HG03460 (cell line): ENCODE measurements at regions not wholly inside any gene's neighbourhood (a gene's known extent, or its start where the extent isn't known, plus 50 kb on each side); places are given as distances from the start of the nearest gene placed in this dataset.

Experiments used
- ATAC-seq: cut with Tn5 transposase; IDR thresholded peaks from one replicate; pipeline ENCODE4 v1.9.1; 2021; ENCODE audit not compliant: unreplicated experiment

GRCh38 chr2:4134551-4135550 lies 431.5 kb downstream of the DCDC2C start:
- ATAC-seq: no peak

- no peak for ATAC-seq
Observed at GRCh38 chr2:4135765-4136164, 432.4 kb downstream of the DCDC2C start.

GRCh38 chr2:4139316-4139715 lies 435.9 kb downstream of the DCDC2C start:
- ATAC-seq: no peak

GRCh38 chr2:4139731-4140130 lies 436.4 kb downstream of the DCDC2C start:
- no peak for ATAC-seq

GRCh38 chr2:4140281-4140970 lies 437.1 kb downstream of the DCDC2C start:
- ATAC-seq: no peak

GRCh38 chr2:4144731-4145130 lies 441.4 kb downstream of the DCDC2C start:
- ATAC-seq: no peak

- no peak for ATAC-seq
Observed at GRCh38 chr2:4151521-4151920, 448.1 kb downstream of the DCDC2C start.

GRCh38 chr2:4152051-4152450 lies 448.7 kb downstream of the DCDC2C start:
- ATAC-seq: no peak

GRCh38 chr2:4168834-4169233 lies 465.5 kb downstream of the DCDC2C start:
- ATAC-seq: no peak

GRCh38 chr2:4174796-4175195 lies 471.4 kb downstream of the DCDC2C start:
- ATAC-seq: no peak

GRCh38 chr2:4175343-4175742 lies 472.0 kb downstream of the DCDC2C start:
- no peak for ATAC-seq

- ATAC-seq: no peak
Observed at GRCh38 chr2:4180631-4181030, 477.3 kb downstream of the DCDC2C start.

GRCh38 chr2:4181062-4181461 lies 477.7 kb downstream of the DCDC2C start:
- ATAC-seq: no peak

GRCh38 chr2:4188561-4188960 lies 485.2 kb downstream of the DCDC2C start:
- ATAC-seq: no peak

GRCh38 chr2:4190548-4190947 lies 487.2 kb downstream of the DCDC2C start:
- no peak for ATAC-seq

- ATAC-seq: no peak
Observed at GRCh38 chr2:4192119-4192518, 488.7 kb downstream of the DCDC2C start.

GRCh38 chr2:4214444-4215205 lies 511.2 kb downstream of the DCDC2C start:
- ATAC-seq: no peak

- ATAC-seq: no peak
Observed at GRCh38 chr2:4217737-4218136, 514.4 kb downstream of the DCDC2C start.

GRCh38 chr2:4219101-4219500 lies 515.7 kb downstream of the DCDC2C start:
- no peak for ATAC-seq

GRCh38 chr2:4219571-4219970 lies 516.2 kb downstream of the DCDC2C start:
- ATAC-seq: no peak

GRCh38 chr2:4221434-4221833 lies 518.1 kb downstream of the DCDC2C start:
- ATAC-seq: no peak
